Thyroid gland (tissue), 4 donors: ENCODE measurements at regions not wholly inside any gene's neighbourhood (a gene's known extent, or its start where the extent isn't known, plus 50 kb on each side); places are given as distances from the start of the nearest gene placed in this dataset.

ENCODE experiments used
- CTCF ChIP-seq, 6 experiments: fragments of 200-600 bp in 3 of 6; fragments of 450-650 bp in 3 of 6; sonication (generic) in 3 of 6; IDR thresholded peaks; one replicate each; pipeline ENCODE4 v1.5.1; 2016 to 2019; ENCODE audit warnings: antibody characterized with exemption in 6 of 6, mild to moderate bottlenecking in 2 of 6, inconsistent platforms in 1 of 6, moderate library complexity in 1 of 6
- POLR2A ChIP-seq, 2 donors: fragments of 450-650 bp; IDR thresholded peaks; one replicate each; pipeline ENCODE4 v1.6.1; 2017; ENCODE audit warnings: antibody characterized with exemption in 2 of 2, mild to moderate bottlenecking in 2 of 2, moderate library complexity in 1 of 2

- TF ChIP-seq CTCF (IDR thresholded peaks at IDR 0.05) (no peak), POLR2A (IDR thresholded peaks at IDR 0.05) (no peak)
These were observed 714.7 kb downstream of the QKI start for GRCh38 chr6:164129218-164129617.
